WTC11 (cell line): ENCODE measurements at regions not wholly inside any gene's neighbourhood (a gene's known extent, or its start where the extent isn't known, plus 50 kb on each side); places are given as distances from the start of the nearest gene placed in this dataset.

Experiments
- ATAC-seq: fragments of 200-7000 bp; cut with Tn5 transposase; 2 replicates; pipeline ENCODE4 v1.10.0; 2021; ENCODE audit warnings: mild to moderate bottlenecking, moderate library complexity
- CTCF ChIA-PET: fragments of 300-600 bp; sonication (Branson Sonifier 250); formaldehyde crosslinking; loops from one replicate; lab custom pipeline; 2021; ENCODE audit warnings: antibody characterized with exemption; lab: Charles Lee
- POLR2A ChIA-PET: fragments of 350-600 bp; sonication (Branson Sonifier 250); formaldehyde crosslinking; loops from one replicate; lab custom pipeline; 2021; ENCODE audit warnings: antibody characterized with exemption; lab: Charles Lee
- DNase-seq: peaks from one replicate; pipeline ENCODE4 v3.0.0; 2021; ENCODE audit warnings: low spot score
- H3K27ac Mint-ChIP-seq: 2 replicates; pipeline ENCODE4 v1.8.0; 2021; ENCODE audit warnings: mixed read lengths
- H3K27me3 Mint-ChIP-seq: 2 replicates; pipeline ENCODE4 v1.8.0; 2021; ENCODE audit warnings: low read depth, mild to moderate bottlenecking, moderate library complexity, mixed read lengths
- H3K36me3 Mint-ChIP-seq: 2 replicates; pipeline ENCODE4 v1.8.0; 2021; ENCODE audit warnings: mixed read lengths
- H3K4me1 Mint-ChIP-seq: 2 replicates; pipeline ENCODE4 v1.8.0; 2022; ENCODE audit warnings: mixed read lengths
- H3K4me3 Mint-ChIP-seq: 2 replicates; pipeline ENCODE4 v1.8.0; 2021; ENCODE audit warnings: mild to moderate bottlenecking, moderate library complexity, mixed read lengths
- H3K9me3 Mint-ChIP-seq: 2 replicates; pipeline ENCODE4 v1.8.0; 2021; ENCODE audit warnings: mixed read lengths
- ARID4B ChIP-seq: sonication (generic); formaldehyde crosslinking; IDR thresholded peaks from 2 replicates; pipeline ENCODE4 v1.8.0; 2023; ENCODE audit warnings: missing genetic modification reagents, mild to moderate bottlenecking, borderline replicate concordance
- ATF1 ChIP-seq: sonication (generic); formaldehyde crosslinking; IDR thresholded peaks from 2 replicates; pipeline ENCODE4 v1.8.1; 2023; ENCODE audit warnings: mild to moderate bottlenecking, moderate library complexity, missing genetic modification reagents
- CDX4 ChIP-seq: fragments of 250-450 bp; sonication (Bioruptor Pico); IDR thresholded peaks from 2 replicates; pipeline ENCODE4 v1.9.0; 2021; ENCODE audit warnings: moderate library complexity, mild to moderate bottlenecking, inconsistent platforms, borderline replicate concordance
- CREB1 ChIP-seq: sonication (generic); formaldehyde crosslinking; IDR thresholded peaks from 2 replicates; pipeline ENCODE4 v1.8.0; 2023; ENCODE audit warnings: mild to moderate bottlenecking, missing genetic modification reagents
- FOXK1 ChIP-seq: sonication (generic); formaldehyde crosslinking; IDR thresholded peaks from 2 replicates; pipeline ENCODE4 v1.8.0; 2022; ENCODE audit warnings: mild to moderate bottlenecking, moderate library complexity, missing genetic modification reagents
- GRHL2 ChIP-seq: fragments of 250-450 bp; sonication (Bioruptor Pico); IDR thresholded peaks from 2 replicates; pipeline ENCODE4 v1.8.0; 2022; ENCODE audit warnings: mild to moderate bottlenecking, moderate library complexity; ENCODE audit not compliant: insufficient replicate concordance, severe bottlenecking
- JAZF1 ChIP-seq: fragments of 250-450 bp; sonication (Bioruptor Pico); IDR thresholded peaks from 2 replicates; pipeline ENCODE4 v1.9.0; 2021; ENCODE audit warnings: moderate library complexity, mild to moderate bottlenecking, inconsistent platforms
- RORB ChIP-seq: fragments of 250-450 bp; sonication (Bioruptor Pico); IDR thresholded peaks from 2 replicates; pipeline ENCODE4 v1.9.0; 2021; ENCODE audit warnings: mild to moderate bottlenecking
- SMAD4 ChIP-seq: sonication (generic); formaldehyde crosslinking; IDR thresholded peaks from 2 replicates; pipeline ENCODE4 v1.8.0; 2022; ENCODE audit warnings: mild to moderate bottlenecking, missing genetic modification reagents
- TCF7 ChIP-seq: sonication (generic); formaldehyde crosslinking; IDR thresholded peaks from 2 replicates; pipeline ENCODE4 v1.8.0; 2022; ENCODE audit warnings: mild to moderate bottlenecking, low read depth, missing genetic modification reagents, moderate library complexity
- ZBTB43 ChIP-seq: sonication (generic); formaldehyde crosslinking; IDR thresholded peaks from 2 replicates; pipeline ENCODE4 v1.8.1; 2023; ENCODE audit warnings: mild to moderate bottlenecking, missing genetic modification reagents
- ZNF121 ChIP-seq: sonication (generic); formaldehyde crosslinking; IDR thresholded peaks from 2 replicates; pipeline ENCODE4 v1.8.0; 2023; ENCODE audit warnings: missing genetic modification reagents
- ZNF138 ChIP-seq: sonication (generic); formaldehyde crosslinking; conservative IDR thresholded peaks from 2 replicates; pipeline ENCODE4 v1.8.1; 2022; ENCODE audit warnings: mild to moderate bottlenecking, moderate library complexity, missing genetic modification reagents
- ZNF232 ChIP-seq: sonication (generic); formaldehyde crosslinking; IDR thresholded peaks from 2 replicates; pipeline ENCODE4 v1.8.0; 2022; ENCODE audit warnings: mild to moderate bottlenecking, missing genetic modification reagents
- ZNF416 ChIP-seq: fragments of 250-450 bp; sonication (Bioruptor Pico); IDR thresholded peaks from 2 replicates; pipeline ENCODE4 v1.9.0; 2021; ENCODE audit warnings: mild to moderate bottlenecking, inconsistent platforms
- ZNF423 ChIP-seq: fragments of 250-450 bp; sonication (Bioruptor Pico); IDR thresholded peaks from 2 replicates; pipeline ENCODE4 v2.1.2; 2022; ENCODE audit warnings: mild to moderate bottlenecking, moderate library complexity
- ZNF532 ChIP-seq: fragments of 250-450 bp; sonication (Bioruptor Pico); IDR thresholded peaks from 2 replicates; pipeline ENCODE4 v1.9.0; 2021; ENCODE audit warnings: mild to moderate bottlenecking, borderline replicate concordance

- H3K27me3 Mint-ChIP-seq: no peaks in the 10 kb centered on the region
- ATAC-seq (no peak), DNase-seq (no peak)
- H3K4me3 Mint-ChIP-seq: no peak overlapping the region
- H3K27ac Mint-ChIP-seq: no peak overlapping the region
- peaks cover 12% of the 10 kb centered on the region for H3K9me3 Mint-ChIP-seq
- ChIA-PET CTCF (interaction anchor here (1.3 kb wide), 1 partner anchor 243 kb away, joined by 3 read pairs; no protein-coding TSS in a partner anchor), POLR2A (no interaction called here)
- no peak for TF ChIP-seq RORB (CRISPR knock-in tag)
- H3K4me1 Mint-ChIP-seq: peaks cover 7% of the 10 kb centered on the region
- H3K36me3 Mint-ChIP-seq: no peaks in the 10 kb centered on the region
Observed at GRCh38 chr10:121420006-121420405, 178.2 kb downstream of the FGFR2 start.

GRCh38 chr10:121422096-121422495, 176.1 kb downstream of the FGFR2 start:
- ChIA-PET CTCF (no interaction called here), POLR2A (no interaction called here)
- ATAC-seq (no peak), DNase-seq (no peak)
- TF ChIP-seq ZBTB43 (CRISPR knock-in tag) (no peak), ATF1 (CRISPR knock-in tag) (no peak), CREB1 (CRISPR knock-in tag) (no peak), CDX4 (CRISPR knock-in tag) (no peak), ZNF416 (CRISPR knock-in tag) (no peak), ZNF121 (CRISPR knock-in tag) (no peak), TCF7 (no peak), ARID4B (CRISPR knock-in tag) (no peak), ZNF423 (CRISPR knock-in tag) (no peak), FOXK1 (CRISPR knock-in tag) (no peak), ZNF532 (CRISPR knock-in tag) (no peak), JAZF1 (CRISPR knock-in tag) (no peak), ZNF138 (no peak), SMAD4 (CRISPR knock-in tag) (no peak), ZNF232 (no peak), GRHL2 (CRISPR knock-in tag) (no peak)
- H3K4me3 Mint-ChIP-seq: no peak overlapping the region
- peaks cover 13% of the 10 kb centered on the region for H3K9me3 Mint-ChIP-seq
- H3K36me3 Mint-ChIP-seq: no peaks in the 10 kb centered on the region
- no peak overlapping the region for H3K27ac Mint-ChIP-seq
- no peaks in the 10 kb centered on the region for H3K27me3 Mint-ChIP-seq
- H3K4me1 Mint-ChIP-seq: peaks cover 7% of the 10 kb centered on the region
